ENCODE measurements at regions not wholly inside any gene's neighbourhood (a gene's known extent, or its start where the extent isn't known, plus 50 kb on each side); places are given as distances from the start of the nearest gene placed in this dataset.

- Histone ChIP-seq H3K4me3 (ENCODE audit: low read length) (no peak overlapping the region), H3K9me3 (replicated peaks; ENCODE audit: control insufficient read depth, low read depth, low read length) (peaks cover 4% of the 10 kb centered on the region), H3K27ac (ENCODE audit: low read length) (no peak overlapping the region), H3K36me3 (ENCODE audit: control insufficient read depth, insufficient read depth, low read length) (no peaks in the 10 kb centered on the region), H3K4me1 (ENCODE audit: control insufficient read depth, insufficient read depth, low read length) (no peaks in the 10 kb centered on the region), H3K27me3 (ENCODE audit: control insufficient read depth, insufficient read depth, low read length) (no peaks in the 10 kb centered on the region)
- DNase-seq, result no peak
Measured at GRCh38 chr18:29547626-29548025, 1370.7 kb upstream of the CDH2 start.

DNA sequence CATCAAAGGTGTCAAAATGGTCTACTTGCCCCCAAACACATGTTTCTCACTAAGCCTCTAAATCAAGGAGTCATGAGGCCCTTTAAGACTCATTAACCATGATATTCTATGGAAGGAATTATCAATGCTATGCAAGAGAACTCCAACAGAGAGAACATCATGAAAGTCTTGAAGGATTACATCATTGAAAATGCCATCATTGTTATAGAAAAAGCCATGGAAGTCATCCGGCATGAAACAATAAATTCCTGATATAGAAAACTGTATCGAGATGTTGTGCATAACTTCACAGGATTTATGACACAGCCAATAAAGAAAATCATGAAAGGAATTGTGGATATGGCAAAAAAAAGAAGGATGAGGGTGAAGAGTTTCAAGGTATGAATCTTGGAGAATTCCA is 1363.6 kb upstream of the CDH2 start:
- H3K9me3 ChIP-seq (replicated peaks; ENCODE audit: control insufficient read depth, low read depth, low read length), result no peaks in the 10 kb centered on the region
- no peaks in the 10 kb centered on the region for H3K36me3 ChIP-seq (ENCODE audit: control insufficient read depth, insufficient read depth, low read length)
- no peak overlapping the region for H3K4me3 ChIP-seq (ENCODE audit: low read length)
- no peak for DNase-seq
- no peak overlapping the region for H3K27ac ChIP-seq (ENCODE audit: low read length)
- no peaks in the 10 kb centered on the region for H3K4me1 ChIP-seq (ENCODE audit: control insufficient read depth, insufficient read depth, low read length)
- no peaks in the 10 kb centered on the region for H3K27me3 ChIP-seq (ENCODE audit: control insufficient read depth, insufficient read depth, low read length)
- no CpG with 5 or more reads among the region's 2 CpGs for WGBS (ENCODE audit: insufficient coverage)

DNA sequence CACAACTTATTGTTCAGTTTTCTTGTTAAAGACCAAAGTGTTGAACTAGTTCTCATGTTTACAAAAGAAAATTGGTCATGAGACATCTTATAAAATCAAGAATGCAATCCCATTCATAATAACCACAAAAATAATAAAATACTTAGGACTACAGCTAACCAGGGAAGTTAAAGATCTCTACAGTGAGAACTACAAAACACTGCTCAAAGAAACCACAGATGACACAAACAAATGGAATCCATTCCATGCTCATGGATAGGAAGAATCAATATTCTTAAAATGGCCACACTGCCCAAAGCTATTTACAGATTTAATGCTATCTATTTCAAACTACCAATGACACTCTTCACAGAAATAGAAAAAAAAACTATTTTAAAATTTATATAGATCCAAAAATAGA is 1354.8 kb upstream of the CDH2 start:
- no peaks in the 10 kb centered on the region for H3K9me3 ChIP-seq (replicated peaks; ENCODE audit: control insufficient read depth, low read depth, low read length)
- no peaks in the 10 kb centered on the region for H3K4me1 ChIP-seq (ENCODE audit: control insufficient read depth, insufficient read depth, low read length)
- DNase-seq, result no peak
- no peaks in the 10 kb centered on the region for H3K27me3 ChIP-seq (ENCODE audit: control insufficient read depth, insufficient read depth, low read length)
- no peaks in the 10 kb centered on the region for H3K36me3 ChIP-seq (ENCODE audit: control insufficient read depth, insufficient read depth, low read length)
- H3K4me3 ChIP-seq (ENCODE audit: low read length), result no peak overlapping the region
- H3K27ac ChIP-seq (ENCODE audit: low read length), result no peak overlapping the region

DNA sequence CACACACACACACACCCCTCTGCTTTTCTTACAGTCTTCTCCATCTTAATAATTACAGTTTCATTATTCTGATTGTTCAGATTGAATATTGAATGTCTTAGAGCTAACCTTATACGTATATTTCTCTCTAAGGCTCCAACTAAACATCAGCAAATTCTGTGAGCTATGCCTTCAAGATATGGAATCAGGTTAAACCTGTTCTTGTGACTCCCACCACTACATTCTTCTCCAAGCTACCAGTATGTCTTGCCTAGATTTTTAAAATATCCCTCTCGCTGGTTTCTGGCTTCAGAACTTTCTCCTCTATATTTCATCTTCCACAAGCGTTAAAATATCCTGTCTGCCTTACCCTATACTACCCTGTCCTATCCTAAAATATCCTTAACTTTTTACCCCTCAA is 1346.4 kb upstream of the CDH2 start:
- Histone ChIP-seq H3K27me3 (ENCODE audit: control insufficient read depth, insufficient read depth, low read length) (no peaks in the 10 kb centered on the region), H3K36me3 (ENCODE audit: control insufficient read depth, insufficient read depth, low read length) (no peaks in the 10 kb centered on the region), H3K9me3 (replicated peaks; ENCODE audit: control insufficient read depth, low read depth, low read length) (no peaks in the 10 kb centered on the region), H3K4me3 (ENCODE audit: low read length) (no peak overlapping the region), H3K27ac (ENCODE audit: low read length) (no peak overlapping the region), H3K4me1 (ENCODE audit: control insufficient read depth, insufficient read depth, low read length) (no peaks in the 10 kb centered on the region)
- 89% methylated on average over 2 of the region's 3 CpGs for WGBS (ENCODE audit: insufficient coverage)
- no peak for DNase-seq

DNA sequence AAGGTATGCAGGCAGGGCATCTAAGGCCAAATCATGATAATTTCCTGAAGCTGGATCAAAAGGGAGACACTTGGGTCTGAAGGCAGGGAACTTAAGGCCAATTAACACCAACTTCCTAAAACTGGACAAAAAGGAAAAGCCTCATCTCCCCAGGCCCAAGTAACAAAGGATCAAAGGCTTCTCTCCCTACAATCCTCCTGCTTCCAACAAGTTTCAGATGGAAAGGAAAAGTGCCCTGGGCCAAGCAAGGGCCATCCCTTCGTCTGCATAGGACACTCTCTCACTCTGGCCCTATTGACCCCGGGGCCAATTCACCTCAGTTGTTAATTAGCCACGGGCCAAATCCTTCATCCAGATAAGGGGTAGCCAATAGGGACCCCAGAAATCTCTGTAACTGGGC is 1335.8 kb upstream of the CDH2 start:
- no peaks in the 10 kb centered on the region for H3K36me3 ChIP-seq (ENCODE audit: control insufficient read depth, insufficient read depth, low read length)
- H3K4me1 ChIP-seq (ENCODE audit: control insufficient read depth, insufficient read depth, low read length), result no peaks in the 10 kb centered on the region
- H3K4me3 ChIP-seq (ENCODE audit: low read length), result no peak overlapping the region
- H3K27ac ChIP-seq (ENCODE audit: low read length), result no peak overlapping the region
- WGBS (ENCODE audit: insufficient coverage), result 79% methylated on average over 3 of the region's 3 CpGs
- H3K9me3 ChIP-seq (replicated peaks; ENCODE audit: control insufficient read depth, low read depth, low read length), result no peaks in the 10 kb centered on the region
- DNase-seq, result no peak
- H3K27me3 ChIP-seq (ENCODE audit: control insufficient read depth, insufficient read depth, low read length), result no peaks in the 10 kb centered on the region

- no peak for DNase-seq
- Histone ChIP-seq H3K4me3 (ENCODE audit: low read length) (no peak overlapping the region), H3K9me3 (replicated peaks; ENCODE audit: control insufficient read depth, low read depth, low read length) (no peaks in the 10 kb centered on the region)
Measured at GRCh38 chr18:29512203-29512602, 1335.3 kb upstream of the CDH2 start.

GRCh38 chr18:29501952-29502351 is 1325.0 kb upstream of the CDH2 start:
- Histone ChIP-seq H3K9me3 (replicated peaks; ENCODE audit: control insufficient read depth, low read depth, low read length) (no peaks in the 10 kb centered on the region), H3K27me3 (ENCODE audit: control insufficient read depth, insufficient read depth, low read length) (no peaks in the 10 kb centered on the region), H3K27ac (ENCODE audit: low read length) (no peak overlapping the region), H3K4me3 (ENCODE audit: low read length) (no peak overlapping the region), H3K36me3 (ENCODE audit: control insufficient read depth, insufficient read depth, low read length) (no peaks in the 10 kb centered on the region), H3K4me1 (ENCODE audit: control insufficient read depth, insufficient read depth, low read length) (no peaks in the 10 kb centered on the region)
- no peak for DNase-seq
- WGBS (ENCODE audit: insufficient coverage), result no CpG with 5 or more reads among the region's 3 CpGs

More at GRCh38 chr18:29512203-29512602, 1335.3 kb upstream of the CDH2 start:
- Histone ChIP-seq H3K4me1 (ENCODE audit: control insufficient read depth, insufficient read depth, low read length) (no peaks in the 10 kb centered on the region), H3K36me3 (ENCODE audit: control insufficient read depth, insufficient read depth, low read length) (no peaks in the 10 kb centered on the region), H3K27ac (ENCODE audit: low read length) (no peak overlapping the region), H3K27me3 (ENCODE audit: control insufficient read depth, insufficient read depth, low read length) (no peaks in the 10 kb centered on the region)

GRCh38 chr18:29496152-29496680 is 1319.3 kb upstream of the CDH2 start:
- H3K4me1 ChIP-seq (ENCODE audit: control insufficient read depth, insufficient read depth, low read length), result no peaks in the 10 kb centered on the region
- H3K9me3 ChIP-seq (replicated peaks; ENCODE audit: control insufficient read depth, low read depth, low read length), result no peaks in the 10 kb centered on the region
- no peak overlapping the region for H3K27ac ChIP-seq (ENCODE audit: low read length)
- no CpG with 5 or more reads among the region's 2 CpGs for WGBS (ENCODE audit: insufficient coverage)
- no peaks in the 10 kb centered on the region for H3K27me3 ChIP-seq (ENCODE audit: control insufficient read depth, insufficient read depth, low read length)
- H3K36me3 ChIP-seq (ENCODE audit: control insufficient read depth, insufficient read depth, low read length), result no peaks in the 10 kb centered on the region
- H3K4me3 ChIP-seq (ENCODE audit: low read length), result no peak overlapping the region
- DNase-seq, result peak; percentile 48

DNA sequence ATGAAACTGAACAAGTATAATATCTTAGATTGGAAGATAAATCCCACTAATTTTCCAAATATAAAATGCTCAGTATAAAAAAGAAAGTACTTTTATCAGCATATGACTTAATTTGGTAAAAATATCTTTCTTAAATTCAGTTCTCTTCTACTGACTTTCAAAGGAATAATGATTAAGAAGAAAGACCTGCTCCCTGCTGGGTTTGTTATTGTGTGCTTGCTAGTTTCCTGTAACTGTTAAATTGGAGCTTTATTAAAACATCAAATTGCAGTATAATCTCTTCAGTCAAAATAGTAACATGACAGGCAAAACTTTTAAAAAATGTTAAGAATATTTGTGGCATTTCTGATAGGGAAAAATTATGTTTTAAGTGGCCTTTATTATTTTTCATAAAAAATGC is 1317.4 kb upstream of the CDH2 start:
- no peak for DNase-seq
- H3K27ac ChIP-seq (ENCODE audit: low read length), result no peak overlapping the region
- no peaks in the 10 kb centered on the region for H3K36me3 ChIP-seq (ENCODE audit: control insufficient read depth, insufficient read depth, low read length)
- H3K4me3 ChIP-seq (ENCODE audit: low read length), result no peak overlapping the region
- H3K4me1 ChIP-seq (ENCODE audit: control insufficient read depth, insufficient read depth, low read length), result no peaks in the 10 kb centered on the region
- no peaks in the 10 kb centered on the region for H3K9me3 ChIP-seq (replicated peaks; ENCODE audit: control insufficient read depth, low read depth, low read length)
- no peaks in the 10 kb centered on the region for H3K27me3 ChIP-seq (ENCODE audit: control insufficient read depth, insufficient read depth, low read length)

DNA sequence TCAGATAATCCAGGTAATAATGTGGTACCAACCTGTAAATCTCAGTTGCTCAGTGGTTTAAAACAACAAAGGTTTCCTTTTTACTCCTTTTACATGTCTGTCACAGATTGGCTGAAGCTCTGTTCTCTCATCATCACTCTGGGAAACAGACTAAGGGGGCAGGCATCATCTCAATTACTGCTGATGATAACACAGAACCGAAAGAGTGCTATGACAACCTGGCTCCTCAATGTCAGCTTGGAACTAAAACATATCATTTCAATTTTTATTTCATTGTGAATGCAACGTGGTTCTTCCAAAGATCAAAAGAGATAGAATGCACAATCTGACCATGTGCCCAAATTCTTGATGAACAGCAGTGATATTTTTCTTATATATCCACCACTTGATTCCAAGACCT is 1315.0 kb upstream of the CDH2 start:
- Histone ChIP-seq H3K27ac (ENCODE audit: low read length) (no peak overlapping the region), H3K4me1 (ENCODE audit: control insufficient read depth, insufficient read depth, low read length) (no peaks in the 10 kb centered on the region), H3K27me3 (ENCODE audit: control insufficient read depth, insufficient read depth, low read length) (no peaks in the 10 kb centered on the region), H3K36me3 (ENCODE audit: control insufficient read depth, insufficient read depth, low read length) (no peaks in the 10 kb centered on the region), H3K4me3 (ENCODE audit: low read length) (no peak overlapping the region), H3K9me3 (replicated peaks; ENCODE audit: control insufficient read depth, low read depth, low read length) (no peaks in the 10 kb centered on the region)
- 50% methylated on average over 1 of the region's 2 CpGs for WGBS (ENCODE audit: insufficient coverage)
- DNase-seq, result no peak

DNA sequence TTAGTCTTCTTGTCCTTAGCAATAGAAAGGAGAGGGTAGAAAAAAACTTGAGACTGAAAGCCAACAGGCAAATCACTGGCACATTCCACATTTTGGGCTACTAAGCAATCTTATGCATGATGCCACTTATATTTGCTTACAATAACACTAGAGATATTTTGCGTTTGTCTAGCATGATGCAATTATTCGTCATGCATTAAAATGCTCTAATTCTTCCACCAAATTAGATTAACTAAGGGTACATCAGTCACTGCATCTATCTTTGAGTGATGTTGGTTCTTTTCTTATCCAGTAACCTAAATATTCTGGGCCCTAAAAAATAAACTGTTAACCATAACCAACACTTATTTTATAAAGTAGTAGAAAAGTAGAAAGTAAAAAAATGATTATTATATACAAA is 1311.7 kb upstream of the CDH2 start:
- Histone ChIP-seq H3K4me3 (ENCODE audit: low read length) (no peak overlapping the region), H3K36me3 (ENCODE audit: control insufficient read depth, insufficient read depth, low read length) (no peaks in the 10 kb centered on the region), H3K27ac (ENCODE audit: low read length) (no peak overlapping the region), H3K9me3 (replicated peaks; ENCODE audit: control insufficient read depth, low read depth, low read length) (no peaks in the 10 kb centered on the region), H3K27me3 (ENCODE audit: control insufficient read depth, insufficient read depth, low read length) (no peaks in the 10 kb centered on the region), H3K4me1 (ENCODE audit: control insufficient read depth, insufficient read depth, low read length) (no peaks in the 10 kb centered on the region)
- WGBS (ENCODE audit: insufficient coverage), result no CpG with 5 or more reads among the region's 2 CpGs
- no peak for DNase-seq

All from muscle of leg (tissue), 3 donors.